NCI-H524 treated with DMSO at 0.1 percent for 48 hours (cell line): ENCODE measurements at regions not wholly inside any gene's neighbourhood (a gene's known extent, or its start where the extent isn't known, plus 50 kb on each side); places are given as distances from the start of the nearest gene placed in this dataset.

Experiments used
- DNase-seq: peaks from one replicate; lab custom pipeline; 2025; lab: John Stamatoyannopoulos, UW

DNA sequence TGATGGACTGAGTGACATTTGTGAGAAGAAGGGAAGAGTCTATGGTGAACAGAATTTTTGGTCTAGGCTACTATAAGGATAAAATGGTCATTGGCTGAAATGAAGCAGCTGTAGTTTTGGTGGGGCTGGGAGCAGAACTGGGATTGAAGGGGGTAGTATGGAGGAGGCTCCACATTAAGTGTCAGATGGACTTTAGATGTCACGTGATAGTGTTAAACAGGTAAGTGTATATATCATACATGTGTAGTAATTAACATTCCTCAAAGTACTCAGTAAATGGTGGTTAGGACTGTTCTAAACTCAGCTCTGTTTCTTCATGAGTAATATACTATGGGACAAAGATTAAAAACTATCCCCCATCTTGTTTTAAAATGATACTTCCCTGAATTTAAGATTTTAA, 947.9 kb downstream of the PDHA2 start:
- no peak for DNase-seq

DNA sequence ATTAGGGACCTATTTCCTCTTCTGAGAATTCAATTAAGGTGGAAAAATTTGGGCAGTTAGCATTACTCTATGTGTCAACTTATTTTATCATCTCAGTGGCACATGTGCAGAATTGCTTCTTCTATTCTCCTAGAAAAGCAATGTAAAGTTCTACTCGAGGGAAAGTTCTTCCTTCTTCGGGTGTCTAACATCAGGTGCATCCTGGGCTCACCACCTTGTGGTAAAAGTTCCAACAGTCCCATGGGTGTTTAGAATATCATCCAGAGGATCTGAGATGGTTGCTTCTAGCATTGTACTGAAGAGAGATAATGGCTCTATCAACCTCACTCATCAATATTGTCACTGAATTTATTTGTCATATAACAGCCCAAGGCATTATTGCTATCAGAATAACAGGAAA, 969.7 kb downstream of the PDHA2 start:
- DNase-seq = no peak

DNA sequence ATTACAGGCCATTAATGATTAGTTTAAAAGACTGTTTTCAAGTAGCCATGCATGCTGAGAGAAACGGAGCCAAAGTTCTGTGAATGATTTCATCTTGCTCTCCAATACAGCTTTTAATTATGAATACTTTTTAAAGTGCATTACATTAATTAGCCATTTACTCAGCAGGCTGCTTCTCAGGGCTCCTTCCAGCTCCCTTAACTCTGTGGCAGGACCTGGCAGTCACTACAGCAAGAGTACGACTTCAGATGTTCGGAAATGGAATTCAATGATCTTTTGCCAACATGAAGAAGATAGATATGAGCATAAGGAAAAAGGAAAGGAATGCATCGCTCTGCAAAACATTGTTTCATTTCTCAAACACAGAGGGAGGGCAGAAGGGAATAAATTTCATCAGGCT, 987.2 kb downstream of the PDHA2 start:
- no peak for DNase-seq

DNA sequence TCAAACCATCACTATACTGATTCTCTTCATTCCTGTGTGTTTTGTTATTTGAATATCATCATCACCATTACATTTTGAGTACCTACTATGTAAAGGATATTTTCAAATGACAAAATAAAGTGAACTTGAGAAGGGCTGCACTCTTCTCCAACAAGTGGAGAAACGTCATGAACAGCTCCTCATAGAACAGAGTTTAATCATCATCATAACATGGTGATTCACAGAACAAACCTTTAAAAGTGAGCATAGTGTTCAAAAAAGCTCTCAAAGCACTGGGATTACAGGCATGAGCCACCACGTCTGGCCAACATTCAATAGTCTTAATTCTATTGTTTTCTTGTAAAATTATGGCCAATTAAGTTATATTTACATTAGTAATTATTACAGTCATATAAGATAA, 993.9 kb downstream of the PDHA2 start:
- no peak for DNase-seq

DNA sequence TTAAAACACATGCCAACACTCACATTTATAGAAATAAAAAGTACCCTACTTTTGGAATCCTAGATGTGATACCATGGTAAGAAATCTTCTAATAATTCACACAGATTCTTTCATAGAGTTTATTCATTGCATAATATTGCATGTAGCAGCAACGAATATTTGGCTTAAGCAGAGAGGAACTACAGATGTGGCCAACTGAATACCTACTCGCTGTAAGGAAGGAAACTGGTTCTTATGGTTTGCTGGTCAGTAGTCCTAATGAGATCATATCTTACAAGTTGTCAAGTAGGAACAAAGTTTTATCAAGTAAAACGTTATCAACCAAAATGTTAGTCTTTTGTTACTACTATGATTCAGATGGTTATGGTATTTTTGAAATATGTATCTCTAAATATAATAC, 996.1 kb downstream of the PDHA2 start:
- DNase-seq = no peak

DNA sequence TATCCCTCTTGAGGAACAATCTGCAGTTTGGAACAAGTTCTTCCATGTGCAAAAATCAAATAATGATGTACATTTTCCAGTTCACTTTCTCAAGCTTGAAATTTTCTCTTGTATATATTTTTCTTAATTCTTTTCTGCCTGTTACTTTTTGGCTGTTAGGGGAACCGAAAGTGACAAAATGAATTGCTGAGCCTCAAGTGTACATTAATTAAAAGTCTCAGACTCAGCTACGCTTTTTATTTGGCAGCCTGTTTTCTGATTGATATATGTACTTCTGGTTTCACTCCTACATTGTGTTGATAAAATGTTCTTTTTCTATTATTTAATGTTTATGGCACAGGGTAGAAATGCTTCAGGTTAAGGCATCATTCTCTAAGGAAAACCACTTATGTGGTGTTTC, 999.5 kb downstream of the PDHA2 start:
- no peak for DNase-seq

DNA sequence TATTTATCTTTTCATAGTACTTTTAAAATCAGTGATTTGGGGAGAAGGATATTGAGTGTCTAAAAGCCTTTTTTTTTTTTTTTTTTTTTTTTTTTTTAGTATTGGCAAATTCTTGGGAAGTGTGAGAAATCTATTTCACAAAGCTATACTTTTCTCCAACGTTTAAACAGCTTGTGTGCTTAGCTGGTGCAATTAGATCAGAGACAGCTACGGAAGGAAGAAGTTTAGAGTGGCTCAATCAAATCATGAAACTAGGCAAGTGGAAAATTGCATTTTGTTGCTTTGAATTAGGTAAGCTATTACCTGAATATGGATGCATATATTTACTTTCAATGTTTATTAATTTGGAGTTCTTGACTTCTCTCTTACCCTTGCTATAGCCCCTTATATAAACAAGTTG, 1001.9 kb downstream of the PDHA2 start:
- DNase-seq = no peak

DNA sequence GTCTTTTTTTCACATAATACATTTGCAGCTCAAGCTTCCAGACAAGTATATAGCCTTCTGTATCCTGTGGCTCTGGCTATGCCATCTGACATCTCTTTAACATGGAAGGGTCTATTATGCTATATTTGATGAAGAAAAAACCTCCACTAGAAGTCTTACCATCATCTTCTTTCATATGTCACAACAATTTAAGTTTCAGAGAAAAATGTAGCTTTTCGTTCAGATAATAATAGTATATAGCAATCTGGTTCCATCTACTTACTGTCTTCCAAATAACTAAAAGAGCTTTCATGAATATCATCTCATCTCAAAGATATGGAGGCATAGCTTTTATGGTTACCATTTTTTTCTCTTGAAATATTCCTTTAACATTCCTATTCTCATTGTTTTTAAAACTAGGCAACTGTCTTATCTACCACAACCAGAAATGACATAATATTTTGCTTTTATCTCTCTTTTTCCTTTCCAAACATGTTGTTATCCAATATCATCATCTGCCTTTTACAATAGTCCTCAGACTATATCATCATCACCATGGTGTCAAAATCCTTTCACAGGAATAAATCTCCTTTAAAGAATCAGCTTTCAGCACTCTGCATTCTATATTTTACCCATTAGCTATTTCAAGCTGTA, 1005.1 kb downstream of the PDHA2 start:
- DNase-seq = no peak

DNA sequence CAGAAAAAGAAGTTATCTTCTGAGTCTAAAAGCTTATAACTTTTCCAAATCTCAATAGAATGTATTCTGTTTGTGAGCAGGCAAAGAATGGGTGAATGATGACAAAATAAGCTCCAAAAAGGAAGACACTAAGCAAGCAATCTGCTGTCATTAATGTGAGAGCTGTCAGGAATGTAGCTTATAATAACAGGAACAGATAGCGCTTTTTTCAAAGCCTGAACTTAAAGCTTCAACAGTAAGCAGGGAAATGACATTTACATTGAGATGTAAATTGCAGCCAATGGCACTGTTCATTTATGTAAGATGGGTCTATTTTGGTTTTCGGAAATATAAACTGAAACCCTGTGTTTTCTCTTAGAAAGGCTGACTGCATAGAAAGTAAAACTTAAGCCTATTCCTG, 1005.9 kb downstream of the PDHA2 start:
- no peak for DNase-seq

DNA sequence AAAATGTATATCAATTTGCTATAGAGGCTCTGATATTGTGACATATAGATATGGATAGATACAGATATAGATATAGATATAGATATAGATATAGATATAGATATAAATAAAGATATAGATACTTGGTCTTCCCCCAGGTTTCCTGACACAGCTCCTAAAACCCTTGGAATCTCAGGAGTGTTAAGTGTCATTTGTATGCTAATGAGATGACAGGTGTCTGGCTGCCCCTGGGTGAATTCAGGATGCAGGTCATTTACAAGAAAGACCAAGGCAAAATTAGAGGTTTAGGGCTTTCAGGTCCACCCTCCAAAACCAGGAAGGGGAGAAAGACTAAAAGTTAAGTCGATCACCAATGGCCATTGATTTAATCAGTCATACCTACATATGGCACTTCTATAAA, 1034.8 kb downstream of the PDHA2 start:
- DNase-seq = no peak

DNA sequence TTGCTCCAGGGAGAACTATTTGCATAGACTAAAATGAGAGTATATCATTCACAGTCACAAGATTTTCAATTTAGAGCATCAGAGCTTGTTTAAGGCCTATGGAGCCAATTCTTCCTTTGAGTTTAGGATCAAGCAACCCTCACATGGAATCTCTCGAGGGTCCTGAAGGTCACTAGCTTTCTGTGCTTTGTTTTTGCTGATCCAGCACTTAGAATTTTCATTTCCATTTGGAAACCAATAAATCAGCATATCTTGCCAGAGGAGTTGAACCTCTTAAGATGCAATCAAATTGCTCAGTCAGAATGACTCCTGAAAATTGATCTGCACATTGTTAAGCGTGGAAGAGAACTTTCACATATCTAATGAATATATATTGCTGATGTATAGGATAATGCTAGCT, 1039.6 kb downstream of the PDHA2 start:
- no peak for DNase-seq

DNA sequence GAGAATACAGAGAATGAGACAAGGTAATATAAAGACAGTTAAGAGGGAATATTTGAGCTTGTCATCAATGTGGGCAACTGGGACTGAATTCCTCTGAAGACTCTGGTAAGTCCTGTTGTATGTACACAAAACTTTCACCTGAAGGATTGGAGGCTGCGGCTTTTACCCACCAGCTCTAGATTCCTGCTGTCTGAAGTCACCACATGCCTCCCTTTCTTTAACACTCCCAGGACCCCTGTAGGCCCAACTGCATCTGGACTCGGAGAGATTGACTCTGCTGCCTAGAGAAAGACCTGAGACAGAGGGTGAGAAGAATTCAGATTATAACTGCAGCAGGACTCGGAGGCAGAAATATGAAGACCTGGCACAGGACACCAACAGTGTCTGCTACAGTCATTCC, 1048.0 kb downstream of the PDHA2 start:
- no peak for DNase-seq

DNA sequence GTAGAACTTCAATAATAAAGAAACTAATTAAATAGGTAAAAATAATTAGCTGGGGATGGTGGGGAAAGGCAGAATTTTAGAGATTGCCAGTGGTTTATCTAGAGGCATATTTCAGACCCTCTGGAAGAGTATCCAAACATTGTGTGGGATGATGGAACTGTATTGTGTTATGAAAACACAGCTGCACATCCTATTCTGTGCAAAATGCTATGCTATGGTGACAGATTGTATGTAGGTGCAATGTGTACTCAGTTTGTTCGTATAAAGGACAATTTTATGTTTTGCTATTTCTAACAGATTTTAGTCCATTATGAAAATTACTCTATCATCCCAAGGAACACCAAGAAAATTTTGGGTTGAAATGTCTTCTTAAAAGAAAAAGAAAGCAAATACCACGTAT, 1054.7 kb downstream of the PDHA2 start:
- DNase-seq = no peak

DNA sequence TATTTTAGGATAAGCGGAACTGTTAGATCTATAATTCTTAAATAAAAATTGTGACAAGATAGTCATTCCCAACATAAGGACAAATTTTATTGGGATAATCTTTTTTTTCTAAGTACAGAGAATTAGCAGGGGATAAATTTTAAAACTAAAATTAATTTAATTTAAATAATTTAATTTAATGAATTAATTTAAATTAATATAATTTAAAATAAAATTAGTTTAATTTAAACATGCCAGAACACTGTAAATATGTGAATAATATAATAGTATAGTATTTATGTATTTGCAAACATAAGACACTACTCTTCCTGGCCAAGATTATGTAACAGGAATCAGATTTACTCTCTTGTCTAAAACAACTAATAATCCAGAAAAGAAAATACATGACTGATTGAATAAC, 1055.9 kb downstream of the PDHA2 start:
- DNase-seq = no peak

DNA sequence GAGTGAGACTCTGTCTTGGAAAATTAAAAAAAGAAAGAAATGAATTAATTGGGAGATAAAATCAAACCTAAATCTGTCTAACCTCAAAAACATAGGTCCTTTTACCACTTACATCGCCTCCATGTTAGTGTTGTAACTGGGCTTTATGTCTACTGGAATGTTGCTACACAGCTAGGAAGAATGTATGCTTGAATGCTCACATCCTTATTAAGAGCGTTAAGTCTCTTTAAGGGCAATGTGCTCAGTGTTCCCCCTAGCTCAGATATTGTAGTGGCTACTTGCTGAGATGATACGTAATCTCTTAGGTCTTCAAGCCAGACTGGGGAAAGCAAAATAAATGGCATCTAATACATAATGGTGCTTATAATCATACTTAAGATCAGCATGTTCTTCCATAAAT, 1072.8 kb downstream of the PDHA2 start:
- no peak for DNase-seq

DNA sequence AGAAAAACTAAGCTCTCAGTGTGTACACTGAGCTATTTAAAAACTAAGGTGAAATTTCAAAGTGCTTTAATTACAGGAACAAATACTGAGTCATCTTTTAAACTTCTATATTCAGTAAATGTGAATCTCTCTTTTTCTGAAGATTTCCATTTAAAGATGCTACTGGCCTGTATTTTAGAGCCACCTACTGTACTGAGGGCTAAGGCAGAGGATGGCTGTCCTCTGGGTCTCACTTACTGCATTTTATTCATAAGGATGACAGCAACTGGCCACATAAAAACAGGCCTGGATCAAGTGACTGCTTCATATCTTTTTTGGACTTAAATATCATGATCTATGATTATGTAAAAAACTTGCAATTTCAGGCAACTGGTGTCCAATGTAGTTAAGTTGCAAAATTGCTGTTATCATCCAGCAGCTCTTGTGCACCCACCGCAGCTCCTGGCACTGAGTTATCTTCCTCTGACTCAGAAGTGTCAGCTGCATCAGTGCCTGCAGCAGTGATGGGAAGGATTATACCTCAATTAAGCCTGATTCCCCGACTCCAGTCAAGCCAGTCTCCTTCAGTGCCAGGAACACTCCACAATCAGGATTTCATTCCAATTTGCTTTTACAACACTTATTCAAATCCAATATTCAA, 1073.7 kb downstream of the PDHA2 start:
- DNase-seq = no peak

DNA sequence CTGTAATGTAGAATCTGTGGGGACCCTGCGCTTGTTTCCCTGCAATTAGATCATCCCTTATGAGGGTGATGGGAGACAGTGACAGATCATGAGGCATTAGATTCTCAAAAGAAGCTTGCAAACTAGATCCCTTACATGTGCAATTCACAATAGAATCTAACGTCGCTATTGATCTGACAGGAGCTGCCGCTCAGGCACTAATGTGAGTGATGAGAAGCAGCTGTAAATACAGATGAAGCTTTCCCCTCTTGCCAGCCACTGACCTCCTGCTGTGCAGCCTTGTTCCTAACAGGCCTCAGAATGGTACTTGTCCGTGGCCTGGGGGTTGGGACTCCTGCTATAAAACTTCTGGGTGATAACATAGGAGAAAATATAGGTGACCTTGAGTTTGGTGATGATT, 1076.8 kb downstream of the PDHA2 start:
- DNase-seq = no peak

DNA sequence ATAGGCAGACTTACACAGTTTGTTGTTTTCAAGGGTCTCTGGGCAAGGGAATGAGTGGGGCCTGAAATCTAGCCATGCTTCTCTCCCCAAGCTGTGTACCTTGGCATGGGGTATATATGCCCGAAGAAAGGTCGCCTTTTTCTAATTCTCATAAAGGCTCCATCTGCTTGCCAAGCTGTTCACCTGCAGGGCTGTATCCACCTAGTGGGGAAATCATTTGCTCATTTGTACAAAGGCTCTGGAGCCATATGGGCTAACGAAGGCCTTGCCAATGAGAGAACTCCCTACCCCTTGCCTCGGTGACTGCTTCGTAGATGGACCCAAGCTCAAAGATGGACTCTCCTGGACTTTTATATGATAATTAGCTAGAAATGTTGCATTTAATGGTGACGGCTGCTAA, 1097.0 kb downstream of the PDHA2 start:
- no peak for DNase-seq

DNA sequence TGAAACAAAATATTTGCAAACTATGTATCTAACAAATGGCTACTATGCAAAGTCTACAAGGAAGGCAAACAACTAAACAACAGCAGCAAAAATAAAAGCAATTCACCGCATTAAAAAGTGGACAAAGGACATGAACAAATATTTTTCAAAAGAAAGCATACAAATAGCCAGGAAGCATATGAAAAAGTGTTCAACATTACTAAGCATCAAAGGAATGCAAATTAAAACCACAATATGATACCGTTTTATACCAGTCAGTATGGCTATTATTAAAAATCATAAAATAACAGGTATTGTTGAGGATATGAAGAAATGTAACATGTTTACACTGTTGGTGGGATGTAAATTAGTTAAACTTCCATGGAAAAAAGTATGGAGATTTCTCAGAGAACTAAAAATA, 1106.7 kb downstream of the PDHA2 start:
- no peak for DNase-seq

DNA sequence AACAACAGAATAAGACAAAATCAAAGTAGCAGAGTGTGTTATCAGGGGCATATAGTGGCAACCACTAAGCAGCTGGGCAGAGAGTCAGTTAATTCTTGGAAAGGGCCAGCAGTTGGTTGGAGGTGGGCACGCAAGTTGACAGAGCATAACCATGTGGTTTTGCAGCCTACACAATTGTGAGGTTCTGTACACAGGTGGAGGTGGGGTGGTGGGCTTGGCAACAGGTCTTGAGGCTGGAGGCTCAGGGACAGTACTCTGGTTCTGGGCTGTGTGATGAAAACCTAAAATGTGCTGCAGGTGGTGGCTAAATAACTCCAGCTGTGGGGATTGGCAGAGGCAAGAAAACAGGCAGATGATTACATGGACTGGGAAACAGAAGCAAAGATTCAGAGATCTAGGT, 1112.7 kb downstream of the PDHA2 start:
- DNase-seq = no peak

DNA sequence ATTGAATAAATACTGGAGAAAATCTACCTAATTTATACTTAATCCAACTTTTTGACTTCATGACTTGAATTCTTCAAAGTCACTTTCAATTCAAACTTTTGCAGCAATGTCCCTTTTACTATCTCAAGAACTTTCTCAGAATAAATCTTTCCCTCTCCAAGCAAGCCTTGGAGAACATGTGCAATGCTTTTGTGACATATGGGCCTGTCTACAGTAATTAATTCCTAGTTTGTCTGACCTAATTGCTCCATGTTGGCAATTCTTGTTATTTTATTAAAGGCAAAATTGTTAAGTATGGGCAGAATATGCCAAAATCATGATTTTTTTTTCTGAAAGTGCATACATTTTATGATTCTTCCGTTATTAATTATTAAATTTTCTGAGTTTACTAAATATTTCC, 1115.3 kb downstream of the PDHA2 start:
- no peak for DNase-seq

DNA sequence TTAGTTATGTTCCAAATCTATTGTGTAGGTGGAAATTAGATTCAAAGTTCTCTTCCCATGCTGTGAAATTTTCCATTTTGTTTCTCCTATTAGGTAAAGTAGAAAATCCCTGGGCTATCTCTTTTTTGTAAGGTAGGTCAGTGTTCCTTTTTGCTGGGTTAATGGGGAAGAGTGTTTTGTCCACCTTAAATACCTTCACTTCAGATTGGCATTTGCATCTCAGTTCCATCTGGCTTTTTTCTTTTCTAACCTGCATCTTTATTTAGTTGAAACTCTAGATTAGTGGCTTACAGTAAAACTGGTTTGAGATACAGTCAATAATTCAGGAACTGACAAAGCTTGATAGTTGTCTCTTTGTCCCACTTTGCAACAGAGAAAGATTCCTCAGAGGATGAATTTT, 1115.8 kb downstream of the PDHA2 start:
- no peak for DNase-seq

DNA sequence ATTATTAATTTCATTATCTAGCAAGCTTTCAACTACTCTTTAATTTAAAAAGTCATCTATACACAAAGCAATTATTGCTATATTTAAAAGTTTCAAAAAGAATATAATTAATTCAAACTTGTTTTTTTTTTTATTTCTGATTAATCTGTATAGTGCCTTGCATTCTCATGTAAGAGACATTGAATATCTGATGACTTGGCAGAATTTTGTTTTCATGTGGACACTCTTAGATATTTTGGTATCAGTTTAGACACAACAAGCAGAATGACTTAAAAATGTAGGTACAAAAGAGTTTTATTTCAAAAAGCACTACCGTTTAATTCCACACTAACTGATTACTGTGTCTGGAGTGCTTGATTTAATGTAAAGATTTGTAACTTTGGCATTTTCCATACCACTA, 1129.6 kb downstream of the PDHA2 start:
- no peak for DNase-seq

DNA sequence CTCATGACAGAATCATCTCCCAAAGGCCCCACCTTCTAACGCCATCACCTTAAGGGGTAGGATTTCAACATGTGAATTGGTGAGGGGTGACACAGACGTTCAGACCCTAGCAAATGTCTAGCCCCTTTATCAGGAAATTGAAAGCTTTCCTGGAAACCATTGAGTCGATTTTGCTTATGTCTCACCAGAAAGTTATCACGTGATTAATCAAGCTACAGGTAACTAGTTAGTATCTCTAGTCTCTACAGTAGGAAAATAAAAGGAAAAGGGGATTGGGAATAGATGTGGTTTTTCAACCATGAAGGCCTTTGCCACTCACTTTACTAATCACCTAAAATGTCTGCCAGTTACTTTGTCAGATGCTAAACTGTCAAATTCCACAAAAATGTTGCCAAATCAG, 1133.0 kb downstream of the PDHA2 start:
- no peak for DNase-seq
